Heart left ventricle (tissue), 13 donors: ENCODE measurements at regions not wholly inside any gene's neighbourhood (a gene's known extent, or its start where the extent isn't known, plus 50 kb on each side); places are given as distances from the start of the nearest gene placed in this dataset.

ENCODE experiments used
- CTCF ChIP-seq, 12 donors: fragments of 200-600 bp; sonication (generic) in 4 of 12; IDR thresholded peaks; one replicate each; pipeline versions ENCODE4 v1.5.0 to v1.8.0; 2018 to 2022; ENCODE audit warnings: antibody characterized with exemption in 12 of 12, mild to moderate bottlenecking in 5 of 12
- POLR2A ChIP-seq, 2 donors: fragments of 450-650 bp; IDR thresholded peaks; one replicate each; pipeline ENCODE4 v1.6.1; 2017; ENCODE audit warnings: antibody characterized with exemption in 2 of 2, mild to moderate bottlenecking in 2 of 2, moderate library complexity in 2 of 2
- donor health status: ischemic (EF 13 %, LVEDD 7.1; RV severe dilation, severe dysfunction).
- donor health status: DM: no; HTN: yes; CAD: no.
- donor health status: DM: no; HTN: no; CAD: no.
- donor health status: ischemic (EF 25% LVEDD 6.9; RV normal size, moderate dysfunction).
- donor health status: ischemic (EF 25% LVEDD 5.7; RV mildly dilated, moderate dysfunction).
- donor health status: ischemic (EF 35%, LVEDD 5.7; RV mildly dilated, moderate dysfunction).
- donor health status: nonischemic (EF 11% LVEDD 7.7; RV severe dilation, severe dysfunction).
- donor health status: DM: yes; HTN: yes; CAD: no.
- donor health status: PGD.
- donor health status: ischemic (EF 29% LVEDD 5.4; RV normal size, mild dysfunction).
- donor health status: nonischemic (EF 23%, LVEDD 6.1; RV moderate dilation, normal function).

- TF ChIP-seq CTCF (IDR thresholded peaks at IDR 0.05): no peak
- no peak for TF ChIP-seq POLR2A (IDR thresholded peaks at IDR 0.05)
These were observed 440.9 kb downstream of the ZNF516 start for GRCh38 chr18:76054156-76054555.
